HFF-Myc (cell line): ENCODE measurements at regions not wholly inside any gene's neighbourhood (a gene's known extent, or its start where the extent isn't known, plus 50 kb on each side); places are given as distances from the start of the nearest gene placed in this dataset.
"Not testable (repeated sequence)": the region's sequence is repeated elsewhere in the genome, so short reads cannot be mapped to it uniquely, and the experiment has no call there.

Experiments used
- DNase-seq: peaks from one replicate; pipeline ENCODE4 v3.0.0-alpha.2; 2011; ENCODE audit warnings: low read depth; ENCODE audit errors: extremely low read depth
- H3K4me3 ChIP-seq: replicated peaks from 2 replicates; pipeline ENCODE4 v1.5.1; 2011; ENCODE audit warnings: low read depth, mild to moderate bottlenecking, control low read depth, low read length
- TF ChIP-seq, protein P1 (sequence below): IDR thresholded peaks from 2 replicates; pipeline ENCODE4 v1.5.1; 2012; ENCODE audit warnings: mild to moderate bottlenecking, low read depth, low read length, control low read depth; ENCODE audit errors: missing control alignments

DNA sequence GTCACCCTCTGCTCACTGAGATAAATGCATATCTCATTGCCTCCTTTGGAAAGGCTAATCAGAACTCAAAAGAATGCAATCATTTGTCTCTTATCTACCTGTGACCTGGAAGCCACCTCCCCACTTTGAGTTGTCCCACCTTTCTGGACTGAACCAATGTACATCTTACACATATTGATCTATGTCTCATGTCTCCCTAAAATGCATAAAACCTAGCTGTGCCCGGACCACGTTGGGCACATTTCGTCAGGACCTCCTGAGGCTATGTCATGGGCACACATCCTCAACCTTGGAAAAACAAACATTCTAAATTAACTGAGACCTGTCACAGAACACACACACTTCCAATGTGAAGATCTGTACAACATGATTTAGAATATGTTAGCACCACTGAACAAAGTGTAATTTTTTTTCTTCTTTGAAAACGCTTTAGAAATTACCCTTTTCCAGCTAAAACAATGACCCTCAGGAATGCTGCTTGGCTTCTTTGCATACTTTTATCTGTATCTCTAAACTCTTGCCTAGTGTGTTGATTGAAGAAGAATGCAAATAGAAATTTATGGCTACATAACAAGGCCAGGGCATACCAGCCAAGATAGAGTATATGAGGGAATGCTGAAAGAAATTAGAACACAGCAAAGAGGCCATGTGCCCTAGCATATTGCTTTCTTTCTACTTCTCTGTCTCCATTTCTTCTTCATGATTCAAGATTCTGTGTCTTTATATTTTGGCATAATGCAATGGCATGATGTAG, 84.6 kb upstream of the DST start:
- no peak for DNase-seq
- TF ChIP-seq, protein P1, sequence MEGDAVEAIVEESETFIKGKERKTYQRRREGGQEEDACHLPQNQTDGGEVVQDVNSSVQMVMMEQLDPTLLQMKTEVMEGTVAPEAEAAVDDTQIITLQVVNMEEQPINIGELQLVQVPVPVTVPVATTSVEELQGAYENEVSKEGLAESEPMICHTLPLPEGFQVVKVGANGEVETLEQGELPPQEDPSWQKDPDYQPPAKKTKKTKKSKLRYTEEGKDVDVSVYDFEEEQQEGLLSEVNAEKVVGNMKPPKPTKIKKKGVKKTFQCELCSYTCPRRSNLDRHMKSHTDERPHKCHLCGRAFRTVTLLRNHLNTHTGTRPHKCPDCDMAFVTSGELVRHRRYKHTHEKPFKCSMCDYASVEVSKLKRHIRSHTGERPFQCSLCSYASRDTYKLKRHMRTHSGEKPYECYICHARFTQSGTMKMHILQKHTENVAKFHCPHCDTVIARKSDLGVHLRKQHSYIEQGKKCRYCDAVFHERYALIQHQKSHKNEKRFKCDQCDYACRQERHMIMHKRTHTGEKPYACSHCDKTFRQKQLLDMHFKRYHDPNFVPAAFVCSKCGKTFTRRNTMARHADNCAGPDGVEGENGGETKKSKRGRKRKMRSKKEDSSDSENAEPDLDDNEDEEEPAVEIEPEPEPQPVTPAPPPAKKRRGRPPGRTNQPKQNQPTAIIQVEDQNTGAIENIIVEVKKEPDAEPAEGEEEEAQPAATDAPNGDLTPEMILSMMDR, result no peak

GRCh38 chr6:56725254-56725653, 82.6 kb upstream of the DST start:
- no peak for DNase-seq
- H3K4me3 ChIP-seq, result no peak overlapping the region
- TF ChIP-seq, protein P1, result no peak

More for the DNA sequence above, 84.6 kb upstream of the DST start:
- H3K4me3 ChIP-seq, result no peak overlapping the region

- TF ChIP-seq, protein P1, result no peak
- no peak for DNase-seq
- H3K4me3 ChIP-seq, result no peak overlapping the region
Observed at GRCh38 chr6:56724455-56724854, 81.8 kb upstream of the DST start.

DNA sequence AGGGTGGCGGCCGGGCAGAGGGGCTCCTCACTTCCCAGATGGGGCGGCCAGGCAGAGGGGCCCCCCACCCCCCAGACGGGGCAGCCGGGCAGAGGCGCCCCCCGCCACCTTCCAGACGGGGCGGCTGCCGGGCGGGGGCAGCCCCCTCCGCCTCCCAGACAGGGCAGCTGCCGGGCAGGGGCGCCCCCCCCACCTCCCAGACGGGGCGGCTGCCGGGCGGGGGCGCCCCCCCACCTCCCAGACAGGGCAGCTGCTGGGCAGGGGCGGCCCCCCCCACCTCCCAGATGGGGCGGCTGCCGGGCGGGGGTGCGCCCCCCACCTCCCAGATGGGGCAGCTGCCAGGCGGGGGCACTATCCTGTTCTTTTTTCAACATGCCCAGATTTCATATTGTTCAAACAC, 78.2 kb upstream of the DST start:
- TF ChIP-seq, protein P1, result no peak
- no peak overlapping the region for H3K4me3 ChIP-seq
- no peak for DNase-seq

DNA sequence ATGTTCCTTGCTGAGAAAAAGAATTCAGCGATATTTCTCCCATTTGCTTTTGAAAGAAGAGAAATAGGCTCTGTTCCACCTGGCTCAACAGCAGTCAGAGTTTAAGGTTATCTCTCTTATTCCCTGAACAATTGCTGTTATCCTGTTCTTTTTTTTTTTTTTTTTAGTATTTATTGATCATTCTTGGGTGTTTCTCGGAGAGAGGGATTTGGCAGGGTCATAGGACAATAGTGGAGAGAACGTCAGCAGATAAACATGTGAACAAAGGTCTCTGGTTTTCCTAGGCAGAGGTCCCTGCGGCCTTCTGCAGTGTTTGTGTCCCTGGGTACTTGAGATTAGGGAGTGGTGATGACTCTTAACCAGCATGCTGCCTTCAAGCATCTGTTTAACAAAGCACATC, 77.5 kb upstream of the DST start:
- H3K4me3 ChIP-seq, DNase-seq: not testable (repeated sequence)

DNA sequence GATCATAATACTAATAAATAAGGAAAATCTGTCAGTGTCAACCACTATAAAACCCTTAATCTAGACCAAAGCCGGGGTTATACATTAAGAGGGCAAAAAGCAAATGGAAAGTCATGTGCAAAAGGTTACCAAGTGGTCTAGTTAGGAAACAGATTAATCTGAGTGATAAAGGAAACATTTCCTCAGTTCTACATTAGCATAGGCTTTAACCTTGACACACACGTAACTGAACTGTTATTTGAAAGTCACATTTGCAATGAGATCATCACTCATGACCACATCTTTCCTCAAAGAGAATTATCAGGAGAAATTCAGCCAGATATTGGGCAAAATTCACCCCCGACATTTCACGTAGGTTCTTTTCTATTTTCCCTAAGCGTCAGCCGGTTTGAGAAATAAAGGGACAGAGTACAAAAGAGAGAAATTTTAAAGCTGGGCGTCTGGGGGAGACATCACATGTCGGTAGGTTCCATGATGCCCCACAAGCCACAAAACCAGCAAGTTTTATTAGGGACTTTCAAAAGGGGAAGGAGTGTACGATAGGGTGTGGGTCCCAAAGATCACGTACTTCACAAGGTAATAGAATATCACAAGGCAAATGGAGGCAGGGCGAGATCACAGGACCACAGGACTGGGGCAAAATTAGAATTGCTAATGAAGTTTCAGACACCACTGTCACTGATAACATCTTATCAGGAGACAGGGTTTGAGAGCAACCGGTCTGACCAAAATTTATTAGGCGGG, 76.8 kb upstream of the DST start:
- DNase-seq, H3K4me3 ChIP-seq: not testable (repeated sequence)

- no peak for DNase-seq
- TF ChIP-seq, protein P1, result no peak
- H3K4me3 ChIP-seq, result no peak overlapping the region
Observed at GRCh38 chr6:56718236-56718635, 75.5 kb upstream of the DST start.
